A673 (cell line): ENCODE measurements at regions not wholly inside any gene's neighbourhood (a gene's known extent, or its start where the extent isn't known, plus 50 kb on each side); places are given as distances from the start of the nearest gene placed in this dataset.

Experiments used
- CTCF ChIP-seq: fragments of 300-800, 200-600 bp; sonication (generic); conservative IDR thresholded peaks from 2 replicates; pipeline ENCODE4 v1.5.1; 2017; ENCODE audit warnings: low read depth, mild to moderate bottlenecking, antibody characterized with exemption, low read length, moderate library complexity, mixed read lengths
- EZH2 ChIP-seq: fragments of 200-600 bp; sonication (generic); IDR thresholded peaks from 2 replicates; pipeline ENCODE4 v1.6.1; 2017; ENCODE audit warnings: borderline replicate concordance, low read depth, mild to moderate bottlenecking, mixed read lengths, antibody characterized with exemption, low read length; ENCODE audit not compliant: poor library complexity, severe bottlenecking

GRCh38 chr6:1237636-1238035 lies 74.3 kb upstream of the FOXQ1 start:
- TF ChIP-seq CTCF (no peak), EZH2 (no peak)
